GM23248 (cell line): ENCODE measurements at regions not wholly inside any gene's neighbourhood (a gene's known extent, or its start where the extent isn't known, plus 50 kb on each side); places are given as distances from the start of the nearest gene placed in this dataset.

Experiments used
- EZH2 ChIP-seq: fragments of 200-600 bp; sonication (generic); IDR thresholded peaks from 2 replicates; pipeline ENCODE4 v1.6.1; 2018; ENCODE audit warnings: antibody characterized with exemption, mild to moderate bottlenecking; ENCODE audit not compliant: insufficient read depth, poor library complexity, severe bottlenecking
- EZH2phosphoT487 ChIP-seq: fragments of 200-600 bp; sonication (generic); IDR thresholded peaks from 2 replicates; pipeline ENCODE4 v1.6.1; 2018; ENCODE audit warnings: antibody characterized with exemption, moderate library complexity, mild to moderate bottlenecking, low read depth; ENCODE audit not compliant: insufficient read depth

DNA sequence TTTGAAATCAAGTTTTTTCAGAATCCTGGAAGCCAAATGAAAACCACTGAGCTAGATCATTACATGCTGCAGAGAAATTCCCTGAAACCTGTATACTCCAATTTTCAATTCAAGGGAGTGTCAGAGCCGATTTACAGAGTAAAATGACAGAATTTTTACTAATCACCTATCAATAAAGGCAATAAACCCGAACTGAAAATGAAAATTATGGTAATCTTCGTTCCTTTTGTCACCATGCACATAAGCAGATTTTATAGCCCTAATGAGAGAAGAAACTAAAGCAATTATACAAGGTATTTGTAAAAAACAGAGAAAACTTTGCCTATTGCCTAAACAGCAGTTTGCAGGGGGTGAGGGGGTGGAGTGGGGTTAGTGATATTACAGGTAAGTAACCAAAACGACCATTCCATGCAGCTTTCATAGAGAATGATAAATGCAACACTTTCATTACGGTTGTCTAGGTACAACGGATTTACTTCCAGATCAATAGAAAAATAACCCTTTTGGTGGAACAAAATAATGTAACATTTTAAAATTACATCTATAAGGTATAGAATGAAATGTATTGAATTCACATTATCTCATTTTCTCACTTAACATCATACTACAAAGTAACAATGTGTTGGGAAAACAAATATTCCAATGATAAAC, 115.2 kb upstream of the BEND6 start:
- TF ChIP-seq EZH2 (no peak), EZH2phosphoT487 (no peak)
